ENCODE measurements at regions not wholly inside any gene's neighbourhood (a gene's known extent, or its start where the extent isn't known, plus 50 kb on each side); places are given as distances from the start of the nearest gene placed in this dataset.

GRCh38 chr20:5492937-5493336 is 117.9 kb downstream of the GPCPD1 start:
- intact Hi-C loops (cut with DNase I) = no loop called here
- Histone ChIP-seq H3K4me1 (ENCODE audit: control insufficient read depth in 2 of 3, insufficient read depth in 2 of 3, low read depth in 1 of 3, low read length in 3 of 3) (no peaks in the 10 kb centered on the region), H3K27ac (ENCODE audit: low read depth in 2 of 2, low read length in 2 of 2) (no peak overlapping the region)

GRCh38 chr20:5491455-5491854 is 119.4 kb downstream of the GPCPD1 start:
- no peak overlapping the region for H3K27ac ChIP-seq (ENCODE audit: low read depth in 2 of 2, low read length in 2 of 2)
- no peak for FAIRE-seq
- no peaks in the 10 kb centered on the region for H3K36me3 ChIP-seq (ENCODE audit: control insufficient read depth in 2 of 3, insufficient read depth in 3 of 3, low read length in 3 of 3)
- no peaks in the 10 kb centered on the region for H3K9me3 ChIP-seq (ENCODE audit: control insufficient read depth in 2 of 3, insufficient read depth in 1 of 3, low read length in 3 of 3)
- TF ChIP-seq CTCF (IDR thresholded peaks at IDR 0.05; ENCODE audit: borderline replicate concordance, extremely low read depth, insufficient read depth) = no peak
- no peaks in the 10 kb centered on the region for H3K27me3 ChIP-seq (ENCODE audit: control insufficient read depth, insufficient read depth, low read length)
- H3K4me1 ChIP-seq (ENCODE audit: control insufficient read depth in 2 of 3, insufficient read depth in 2 of 3, low read depth in 1 of 3, low read length in 3 of 3) = no peaks in the 10 kb centered on the region
- intact Hi-C loops (cut with DNase I) = no loop called here
- no peak overlapping the region for H3K4me3 ChIP-seq (ENCODE audit: low read length in 3 of 3)
- no peak overlapping the region for H3K9ac ChIP-seq (ENCODE audit: low read length in 3 of 3)
- DNase-seq = no peak

More at GRCh38 chr20:5492937-5493336, 117.9 kb downstream of the GPCPD1 start:
- no peaks in the 10 kb centered on the region for H3K27me3 ChIP-seq (ENCODE audit: control insufficient read depth, insufficient read depth, low read length)
- no peak overlapping the region for H3K9ac ChIP-seq (ENCODE audit: low read length in 3 of 3)
- H3K9me3 ChIP-seq (ENCODE audit: control insufficient read depth in 2 of 3, insufficient read depth in 1 of 3, low read length in 3 of 3) = no peaks in the 10 kb centered on the region
- no peaks in the 10 kb centered on the region for H3K36me3 ChIP-seq (ENCODE audit: control insufficient read depth in 2 of 3, insufficient read depth in 3 of 3, low read length in 3 of 3)
- TF ChIP-seq CTCF (IDR thresholded peaks at IDR 0.05; ENCODE audit: borderline replicate concordance, extremely low read depth, insufficient read depth) = no peak
- no peak overlapping the region for H3K4me3 ChIP-seq (ENCODE audit: low read length in 3 of 3)
- no peak for DNase-seq
- FAIRE-seq = no peak

- Histone ChIP-seq H3K9me3 (ENCODE audit: control insufficient read depth in 2 of 3, insufficient read depth in 1 of 3, low read length in 3 of 3) (no peaks in the 10 kb centered on the region), H3K4me1 (ENCODE audit: control insufficient read depth in 2 of 3, insufficient read depth in 2 of 3, low read depth in 1 of 3, low read length in 3 of 3) (no peaks in the 10 kb centered on the region), H3K36me3 (ENCODE audit: control insufficient read depth in 2 of 3, insufficient read depth in 3 of 3, low read length in 3 of 3) (no peaks in the 10 kb centered on the region), H3K27ac (ENCODE audit: low read depth in 2 of 2, low read length in 2 of 2) (no peak overlapping the region), H3K4me3 (ENCODE audit: low read length in 3 of 3) (no peak overlapping the region), H3K9ac (ENCODE audit: low read length in 3 of 3) (no peak overlapping the region), H3K27me3 (ENCODE audit: control insufficient read depth, insufficient read depth, low read length) (no peaks in the 10 kb centered on the region)
- intact Hi-C loops (cut with DNase I) = no loop called here
- TF ChIP-seq CTCF (IDR thresholded peaks at IDR 0.05; ENCODE audit: borderline replicate concordance, extremely low read depth, insufficient read depth) = no peak
- FAIRE-seq (no peak), DNase-seq (no peak)
These were observed 121.2 kb downstream of the GPCPD1 start for GRCh38 chr20:5489601-5490000.

- intact Hi-C loops (cut with DNase I) = no loop called here
- no peak overlapping the region for H3K27ac ChIP-seq (ENCODE audit: low read depth in 2 of 2, low read length in 2 of 2)
- no peaks in the 10 kb centered on the region for H3K36me3 ChIP-seq (ENCODE audit: control insufficient read depth in 2 of 3, insufficient read depth in 3 of 3, low read length in 3 of 3)
- FAIRE-seq = no peak
- H3K9me3 ChIP-seq (ENCODE audit: control insufficient read depth in 2 of 3, insufficient read depth in 1 of 3, low read length in 3 of 3) = no peaks in the 10 kb centered on the region
- H3K4me3 ChIP-seq (ENCODE audit: low read length in 3 of 3) = no peak overlapping the region
- H3K9ac ChIP-seq (ENCODE audit: low read length in 3 of 3) = no peak overlapping the region
- no peak for TF ChIP-seq CTCF (IDR thresholded peaks at IDR 0.05; ENCODE audit: borderline replicate concordance, extremely low read depth, insufficient read depth)
- no peaks in the 10 kb centered on the region for H3K4me1 ChIP-seq (ENCODE audit: control insufficient read depth in 2 of 3, insufficient read depth in 2 of 3, low read depth in 1 of 3, low read length in 3 of 3)
- no peak for DNase-seq
- no peaks in the 10 kb centered on the region for H3K27me3 ChIP-seq (ENCODE audit: control insufficient read depth, insufficient read depth, low read length)
These were observed 122.0 kb downstream of the GPCPD1 start for GRCh38 chr20:5488823-5489222.
